ENCODE measurements at regions not wholly inside any gene's neighbourhood (a gene's known extent, or its start where the extent isn't known, plus 50 kb on each side); places are given as distances from the start of the nearest gene placed in this dataset.

- DNase-seq: no peak
These were observed 168.9 kb downstream of the DCK start for GRCh38 chr4:71162386-71162785.

DNA sequence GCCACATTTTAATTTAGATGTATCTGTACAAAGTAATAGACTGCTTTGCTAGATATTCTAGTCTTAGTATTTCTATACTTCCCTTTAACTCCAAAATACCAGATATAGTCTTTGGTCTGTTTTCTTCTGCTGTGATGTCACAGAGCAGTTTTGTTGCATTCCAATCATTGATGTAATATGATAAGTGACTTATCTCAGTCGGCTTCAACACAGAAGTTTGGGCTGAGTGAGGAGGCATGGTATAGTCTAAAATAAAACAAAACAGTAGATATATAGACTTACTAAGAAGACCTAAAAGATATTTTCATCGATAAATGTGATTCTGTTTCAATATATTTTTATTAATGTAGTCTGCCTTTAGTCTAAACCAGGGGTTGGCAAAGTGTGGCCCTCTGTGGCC is 169.9 kb downstream of the DCK start:
- no peak for DNase-seq

GRCh38 chr4:71167083-71167482 is 171.7 kb upstream of the SLC4A4 start:
- DNase-seq: no peak

DNA sequence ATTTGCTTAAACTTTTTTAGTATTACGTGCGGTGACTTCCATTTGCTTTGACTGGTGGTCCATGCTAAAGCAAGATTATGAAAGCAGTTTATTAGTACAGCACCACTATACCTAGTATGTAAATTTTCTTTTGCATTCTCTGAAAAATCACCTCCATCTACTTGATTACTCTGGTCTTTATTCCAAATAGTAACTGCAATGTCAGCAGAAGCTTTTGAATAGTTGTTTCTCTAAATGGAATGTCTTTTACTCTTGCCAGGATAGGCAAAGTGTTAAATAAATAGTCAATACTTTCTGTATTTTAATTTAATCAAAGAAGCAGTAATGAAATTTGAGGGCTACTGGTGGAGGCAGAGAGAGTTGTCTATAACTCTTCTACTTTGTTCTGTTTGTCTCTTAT is 167.2 kb upstream of the SLC4A4 start:
- DNase-seq: no peak

DNA sequence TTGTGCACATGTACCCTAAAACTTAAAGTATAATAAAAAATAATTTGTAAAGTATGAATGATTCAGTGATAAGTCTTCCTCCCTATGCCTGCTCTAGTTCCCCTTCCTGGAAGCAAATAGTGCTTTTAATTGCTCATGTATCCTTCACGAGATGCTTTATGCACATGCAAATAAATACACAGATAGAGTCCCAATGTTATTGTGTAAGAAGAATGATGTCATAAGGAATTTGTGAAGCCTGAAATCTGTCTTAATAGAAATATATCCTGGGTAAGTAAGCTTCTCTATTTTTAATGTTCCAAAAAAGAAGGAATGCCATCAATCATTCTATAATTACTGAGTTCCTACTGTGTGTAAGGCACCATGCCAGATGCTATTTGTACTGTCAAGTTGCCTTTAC is 157.5 kb upstream of the SLC4A4 start:
- no peak for DNase-seq

GRCh38 chr4:71184195-71184781 is 154.5 kb upstream of the SLC4A4 start:
- DNase-seq: peak; percentile 17

- DNase-seq: no peak
These were observed 153.8 kb upstream of the SLC4A4 start for GRCh38 chr4:71185037-71185436.

DNA sequence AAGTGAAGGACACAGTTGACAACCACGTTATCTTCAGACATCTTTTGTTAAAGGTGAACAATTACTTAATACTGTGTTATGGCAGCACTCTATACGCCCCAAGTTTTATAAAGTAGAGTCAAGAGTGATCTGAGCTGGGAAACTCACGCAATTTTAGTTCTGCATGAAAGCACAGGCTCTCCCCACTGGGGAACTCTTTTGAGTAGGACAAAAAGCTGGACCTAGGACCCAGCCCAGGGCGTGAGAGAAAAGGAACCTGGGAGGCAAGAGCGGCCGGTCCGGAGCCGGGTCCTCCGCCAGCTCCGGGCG is 152.6 kb upstream of the SLC4A4 start:
- DNase-seq: no peak

- DNase-seq: peak; percentile 16
These were observed 152.0 kb upstream of the SLC4A4 start for GRCh38 chr4:71186566-71187403.

- DNase-seq: peak; percentile 21
These were observed 151.2 kb upstream of the SLC4A4 start for GRCh38 chr4:71187404-71188155.

GRCh38 chr4:71188156-71188640 is 150.6 kb upstream of the SLC4A4 start:
- no peak for DNase-seq

GRCh38 chr4:71188951-71189350 is 149.9 kb upstream of the SLC4A4 start:
- DNase-seq: no peak

DNA sequence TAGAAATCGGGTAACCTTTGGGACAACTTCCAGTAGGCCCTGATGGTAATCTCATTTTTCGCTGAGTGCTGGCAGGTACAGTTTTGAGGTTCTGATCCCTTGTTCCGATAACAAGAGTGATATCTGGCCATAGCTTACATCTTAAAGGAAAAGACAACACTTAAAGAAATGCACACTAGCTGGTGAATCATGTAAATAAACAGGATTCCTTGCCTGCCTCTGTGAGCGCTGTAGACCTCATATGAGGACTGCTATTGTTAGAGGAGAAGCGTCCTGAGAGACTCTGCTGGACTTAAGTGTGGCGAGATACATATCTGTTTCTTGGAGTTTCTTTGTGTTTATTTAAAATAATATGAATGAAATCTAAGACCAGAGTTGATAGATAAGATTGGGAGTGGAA is 149.3 kb upstream of the SLC4A4 start:
- DNase-seq: no peak

DNA sequence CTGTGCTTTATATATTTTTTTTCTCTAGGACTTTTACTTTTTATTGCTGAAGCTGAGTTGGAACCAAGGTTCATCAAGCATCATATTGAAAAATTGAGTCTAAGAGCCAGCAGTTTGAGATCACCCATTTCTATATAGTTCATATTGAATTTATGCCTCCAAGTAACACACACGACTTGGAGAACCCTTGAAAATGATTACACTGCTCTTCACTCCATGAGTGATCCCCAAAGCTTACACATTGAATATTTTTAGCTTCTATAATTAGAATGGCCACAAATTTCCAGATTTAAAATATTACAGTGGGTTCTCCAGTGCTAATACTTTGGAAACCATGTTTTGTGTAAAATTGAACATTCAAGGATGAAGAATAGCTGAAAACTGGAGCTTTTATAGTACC is 144.4 kb upstream of the SLC4A4 start:
- DNase-seq: no peak

DNA sequence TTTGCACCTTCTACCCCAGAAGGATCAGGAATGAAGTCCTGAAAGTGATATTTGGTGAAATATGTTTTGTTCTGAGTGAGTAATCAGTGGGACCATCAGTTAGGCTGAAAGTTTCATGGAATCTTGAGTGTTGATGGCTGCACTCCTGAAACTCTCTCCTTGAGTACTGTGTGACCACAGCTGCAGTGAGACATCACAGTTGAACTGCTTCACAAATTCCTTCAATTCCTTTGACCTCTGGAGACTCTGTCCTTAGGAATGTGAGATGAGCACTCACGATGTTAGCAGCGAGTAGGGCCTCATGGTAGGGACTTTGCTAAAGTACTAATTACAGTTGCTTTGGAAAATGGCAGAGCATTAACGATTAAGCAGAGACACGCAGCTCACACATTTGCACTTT is 142.9 kb upstream of the SLC4A4 start:
- no peak for DNase-seq

- no peak for DNase-seq
These were observed 139.9 kb upstream of the SLC4A4 start for GRCh38 chr4:71198958-71199357.

DNA sequence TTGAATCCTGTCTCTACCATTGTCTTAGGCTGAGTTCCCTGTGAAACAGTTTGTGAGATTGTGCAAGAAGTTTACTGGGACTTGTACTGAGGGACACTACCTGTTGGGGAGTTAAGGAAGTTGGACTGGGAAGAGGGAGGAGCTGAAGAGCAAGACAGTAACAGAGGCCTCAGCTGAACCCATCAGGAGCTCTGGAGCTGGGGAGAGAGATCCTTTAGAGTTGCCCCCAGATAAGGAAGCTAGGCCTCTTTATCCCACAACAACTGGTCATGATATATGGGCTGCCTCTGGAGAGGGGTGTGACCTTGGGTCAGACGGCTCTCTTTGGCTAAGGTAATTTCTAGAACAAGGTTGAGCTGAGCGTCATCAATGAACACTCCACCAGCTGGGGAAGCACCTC is 137.8 kb upstream of the SLC4A4 start:
- no peak for DNase-seq

DNA sequence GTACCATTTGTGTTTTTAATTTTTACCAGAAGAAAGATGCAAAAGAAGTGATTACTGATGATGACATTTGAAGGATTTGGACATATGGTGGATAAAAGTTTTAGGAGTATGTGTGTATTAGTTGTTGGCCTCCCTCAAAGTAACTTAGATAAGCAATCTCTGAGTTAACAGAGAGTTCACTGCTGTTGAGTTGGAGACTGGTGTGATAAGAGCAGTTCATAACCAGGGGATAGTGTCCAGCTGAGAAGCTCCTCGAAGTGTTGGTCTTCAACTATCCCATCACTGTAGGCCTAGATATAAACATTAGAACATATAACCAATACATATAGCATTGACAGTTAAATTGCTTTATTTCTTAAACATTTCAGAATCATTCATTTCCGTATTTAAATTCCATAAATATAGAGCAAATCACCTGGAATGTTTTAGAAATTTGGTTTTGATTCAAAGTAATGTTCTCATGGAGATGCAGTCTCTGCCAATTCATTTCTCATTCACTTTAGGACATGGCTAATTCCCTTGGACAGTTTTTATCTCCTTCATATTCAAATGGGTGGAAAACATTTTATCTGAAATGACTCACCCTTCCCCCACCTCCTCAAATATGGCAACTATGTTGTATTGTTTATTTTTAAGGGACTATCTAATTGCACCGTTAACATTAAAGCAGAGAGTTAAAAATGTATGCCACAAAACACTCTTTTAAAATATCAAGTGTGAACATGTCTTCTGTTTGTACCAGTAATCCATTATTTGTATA is 136.8 kb upstream of the SLC4A4 start:
- no peak for DNase-seq

- no peak for DNase-seq
These were observed 136.1 kb upstream of the SLC4A4 start for GRCh38 chr4:71202705-71203104.

DNA sequence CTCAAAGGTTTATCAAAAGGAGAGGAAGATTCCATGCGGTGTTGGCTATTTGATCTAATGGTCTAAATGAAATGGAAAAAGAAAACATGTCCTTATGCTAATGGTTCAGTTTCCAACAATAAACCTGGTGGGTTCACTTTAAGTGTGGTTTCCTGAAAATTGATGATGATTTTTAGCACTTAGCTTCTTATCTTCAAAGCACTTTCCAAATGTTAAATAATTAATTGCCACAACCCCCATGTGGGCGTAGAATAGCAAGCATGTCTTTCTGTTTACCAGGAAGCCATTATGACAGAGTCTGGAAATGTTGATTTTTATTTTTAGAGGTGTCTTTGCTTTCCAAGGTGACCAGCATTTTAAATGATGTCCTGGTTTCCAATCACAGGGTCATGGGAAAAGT is 134.8 kb upstream of the SLC4A4 start:
- no peak for DNase-seq

DNA sequence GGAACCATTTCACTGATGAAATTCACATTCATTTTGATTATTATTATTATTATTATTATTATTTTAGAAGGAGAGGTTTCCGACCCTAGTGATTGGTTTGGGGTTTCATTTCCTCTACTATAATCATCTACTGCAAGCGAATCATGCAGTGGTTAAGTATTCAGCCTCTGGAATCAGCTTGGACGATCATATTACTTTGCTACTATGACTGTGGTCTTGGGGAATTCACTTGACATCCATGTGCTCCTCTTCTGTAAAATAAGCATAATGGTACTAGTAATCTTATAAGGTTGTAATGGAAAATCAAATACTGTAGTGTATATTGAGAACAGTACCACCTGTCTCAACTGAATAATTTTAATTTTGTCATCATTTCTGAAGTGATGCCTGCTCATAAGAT is 132.1 kb upstream of the SLC4A4 start:
- DNase-seq: no peak

DNA sequence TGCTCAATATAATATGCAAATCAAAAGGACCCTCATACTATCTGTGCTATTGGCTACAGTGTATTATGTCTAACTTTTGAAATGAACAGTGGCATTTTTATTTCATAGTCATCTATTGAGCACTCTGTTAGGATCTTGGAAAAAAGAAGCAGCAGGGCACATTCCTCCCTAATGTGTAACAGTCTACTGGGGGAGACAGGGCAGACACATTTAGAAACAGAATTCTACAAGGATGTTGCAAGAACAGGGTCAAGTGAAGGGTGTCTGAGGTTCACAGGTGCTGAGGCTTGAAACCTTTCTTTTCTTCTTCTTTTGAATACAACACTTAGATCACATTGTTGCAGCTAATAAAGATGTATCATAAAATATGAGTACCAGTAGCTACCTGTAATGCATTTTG is 129.7 kb upstream of the SLC4A4 start:
- DNase-seq: no peak

DNA sequence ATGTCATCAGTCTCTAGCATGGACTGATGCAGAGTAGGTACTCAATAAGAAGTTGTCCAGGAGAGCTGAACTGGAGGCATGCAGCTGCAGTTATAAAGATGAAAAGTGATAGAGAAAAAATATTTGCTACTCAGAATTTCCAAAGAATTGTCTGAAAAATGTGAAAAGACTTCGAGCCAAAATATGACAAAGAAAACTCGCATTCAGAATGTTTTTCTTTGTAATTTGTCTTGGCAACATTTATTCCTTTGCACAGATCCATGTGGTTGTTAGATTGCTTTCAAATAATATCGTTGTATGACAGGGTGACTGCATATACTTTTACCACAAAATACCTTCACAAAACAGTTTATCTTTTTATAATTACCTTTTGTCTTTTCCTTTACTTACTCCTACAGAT is 128.0 kb upstream of the SLC4A4 start:
- no peak for DNase-seq

Measured in activated naive CD4-positive, alpha-beta T cell treated with anti-CD3 and anti-CD28 coated beads, Interleukin-2, amount 50 U/mL, for 16 hours (primary cell).